Endothelial cell of umbilical vein (primary cell): ENCODE measurements at regions not wholly inside any gene's neighbourhood (a gene's known extent, or its start where the extent isn't known, plus 50 kb on each side); places are given as distances from the start of the nearest gene placed in this dataset.

Experiments used
- BruUV-seq: library from RNA; stranded (reverse); fragments of 400-500 nt; replicated peaks from 2 replicates; lab custom pipeline; 2021; lab: Mats Ljungman, UMichigan
- CTCF ChIA-PET: fragments of 300-600, 350-600 bp; sonication (Branson Sonifier 250); formaldehyde crosslinking; loops from one replicate; lab custom pipeline; 2021; ENCODE audit warnings: antibody characterized with exemption, inconsistent platforms; lab: Charles Lee
- POLR2A ChIA-PET: fragments of 300-600, 350-600 bp; sonication (Branson Sonifier 250); formaldehyde crosslinking; loops from one replicate; lab custom pipeline; 2021; ENCODE audit warnings: antibody characterized with exemption, inconsistent platforms; lab: Charles Lee
- DNase-seq: peaks from one replicate; pipeline ENCODE4 v3.0.0-alpha.2; 2011; ENCODE audit warnings: low read depth, low spot score
- FAIRE-seq: peaks from 2 replicates; lab custom pipeline; 2011; peaks lifted over from hg19 to GRCh38; lab: Jason Lieb, UNC
- H2AFZ ChIP-seq: 2 replicates; pipeline ENCODE4 v1.6.0; 2012; ENCODE audit warnings: low read depth, low read length, control low read depth, inconsistent platforms
- H3K27ac ChIP-seq: 2 replicates; pipeline ENCODE4 v1.5.1; 2011; ENCODE audit warnings: low read depth, mild to moderate bottlenecking, control low read depth, low read length, moderate library complexity; ENCODE audit not compliant: insufficient read depth
- H3K27me3 ChIP-seq, 2 experiments: 2 replicates each; pipeline versions ENCODE4 v1.6.0 to v1.6.1; 2011; ENCODE audit warnings: low read length in 2 of 2, mixed read lengths in 1 of 2; ENCODE audit not compliant: control insufficient read depth in 2 of 2, insufficient read depth in 2 of 2
- H3K36me3 ChIP-seq, 2 experiments: 2 replicates in 1 of 2; 3 replicates in 1 of 2; pipeline ENCODE4 v1.5.1; 2011; ENCODE audit warnings: low read length in 2 of 2, mild to moderate bottlenecking in 1 of 2, moderate library complexity in 1 of 2; ENCODE audit not compliant: control insufficient read depth in 2 of 2, insufficient read depth in 2 of 2; ENCODE audit errors: extremely low read depth in 1 of 2
- H3K4me1 ChIP-seq: 3 replicates; pipeline ENCODE4 v1.5.1; 2011; ENCODE audit warnings: mild to moderate bottlenecking, low read length; ENCODE audit not compliant: control insufficient read depth, insufficient read depth; ENCODE audit errors: extremely low read depth
- H3K4me2 ChIP-seq: 2 replicates; pipeline ENCODE4 v1.6.1; 2011; ENCODE audit warnings: low read length, control low read depth, mixed read lengths; ENCODE audit not compliant: insufficient read depth
- H3K4me3 ChIP-seq, 3 experiments: fragments of 200-600 bp in 1 of 3; sonication (generic), shearing (Covaris generic) in 1 of 3; replicated peaks in 1 of 3; 2 replicates each; pipeline ENCODE4 v1.5.1; 2011 to 2016; ENCODE audit warnings: control low read depth in 3 of 3, low read length in 3 of 3, mild to moderate bottlenecking in 2 of 3, inconsistent platforms in 1 of 3, low read depth in 1 of 3, moderate library complexity in 1 of 3; ENCODE audit not compliant: insufficient read depth in 1 of 3
- H3K79me2 ChIP-seq: 2 replicates; pipeline ENCODE4 v1.6.0; 2012; ENCODE audit warnings: low read length, inconsistent platforms; ENCODE audit not compliant: control insufficient read depth, insufficient read depth
- H3K9ac ChIP-seq: replicated peaks from 2 replicates; pipeline ENCODE3; 2011; ENCODE audit warnings: low read length, control low read depth; ENCODE audit not compliant: insufficient read depth; ENCODE audit errors: extremely low read depth
- H3K9me1 ChIP-seq: replicated peaks from 3 replicates; pipeline ENCODE4 v1.6.0; 2011; ENCODE audit warnings: mild to moderate bottlenecking, low read length; ENCODE audit not compliant: control insufficient read depth, insufficient read depth; ENCODE audit errors: extremely low read depth
- H3K9me3 ChIP-seq: replicated peaks from 2 replicates; pipeline ENCODE4 v1.5.1; 2012; ENCODE audit warnings: low read length, inconsistent platforms; ENCODE audit not compliant: control insufficient read depth, insufficient read depth
- H4K20me1 ChIP-seq: replicated peaks from 2 replicates; pipeline ENCODE3; 2011; ENCODE audit warnings: mild to moderate bottlenecking, low read length; ENCODE audit not compliant: control insufficient read depth, insufficient read depth; ENCODE audit errors: extremely low read depth
- POLR2AphosphoS5 ChIP-seq: IDR thresholded peaks from 2 replicates; pipeline ENCODE4 v1.6.1; 2012; ENCODE audit warnings: low read depth, mild to moderate bottlenecking, control low read depth, low read length, moderate library complexity; ENCODE audit not compliant: insufficient read depth
- dilution Hi-C: fragments of 300-500 bp; cut with MboI; formaldehyde crosslinking; loops from one replicate; pipeline ENCODE4 v1.15.0; 2019; ENCODE audit warnings: low sequenced_read_pairs; ENCODE audit not compliant: extremely low pct_ligation_motif_present
- intact Hi-C: fragments of 100-400 bp; cut with micrococcal nuclease; formaldehyde crosslinking; loops from one replicate; pipeline ENCODE4 v1.10.0; 2022
- TF ChIP-seq, protein P1 (sequence below), 2 donors: IDR thresholded peaks; 1 replicate in 1 of 2; 2 replicates in 1 of 2; pipeline ENCODE4 v1.5.1; 2011; ENCODE audit warnings: low read length in 2 of 2, mild to moderate bottlenecking in 2 of 2, moderate library complexity in 2 of 2, control low read depth in 1 of 2, inconsistent platforms in 1 of 2, low read depth in 1 of 2; ENCODE audit not compliant: insufficient read depth in 1 of 2; ENCODE audit errors: extremely low read depth in 1 of 2

DNA sequence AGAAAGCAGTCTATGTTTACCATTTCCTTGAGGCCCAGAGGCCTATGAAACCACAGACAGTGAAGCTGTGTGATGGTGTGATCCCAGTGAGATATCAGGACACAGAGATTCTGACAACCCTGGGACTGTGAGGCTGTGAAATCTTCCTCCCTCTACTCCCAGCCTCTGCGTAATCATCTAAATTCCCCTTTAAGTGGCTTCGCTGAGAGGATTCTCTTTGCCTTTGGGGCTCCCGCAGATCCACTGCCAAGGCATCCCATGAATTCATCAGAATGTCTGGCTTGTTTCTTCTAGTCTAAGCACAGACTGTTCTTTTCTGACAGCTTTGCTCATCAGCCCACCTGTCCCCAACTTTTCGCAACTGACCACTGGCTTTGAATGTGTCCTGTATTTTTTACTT is 901.2 kb upstream of the NR2F2 start:
- dilution Hi-C loops (no loop called here), intact Hi-C loops (no loop called here)
- Histone ChIP-seq H2AFZ (no peak overlapping the region), H3K4me3 (no peak overlapping the region), H3K9me1 (no peaks in the 10 kb centered on the region), H3K9me3 (no peaks in the 10 kb centered on the region), H3K36me3 (no peaks in the 10 kb centered on the region), H3K4me1 (no peaks in the 10 kb centered on the region), H4K20me1 (no peaks in the 10 kb centered on the region), H3K9ac (no peak overlapping the region), H3K79me2 (no peaks in the 10 kb centered on the region), H3K27ac (no peak overlapping the region), H3K4me2 (no peak overlapping the region), H3K27me3 (no peaks in the 10 kb centered on the region)
- FAIRE-seq = no peak
- DNase-seq = no peak
- ChIA-PET POLR2A (no interaction called here), CTCF (no interaction called here)
- TF ChIP-seq, protein P1, sequence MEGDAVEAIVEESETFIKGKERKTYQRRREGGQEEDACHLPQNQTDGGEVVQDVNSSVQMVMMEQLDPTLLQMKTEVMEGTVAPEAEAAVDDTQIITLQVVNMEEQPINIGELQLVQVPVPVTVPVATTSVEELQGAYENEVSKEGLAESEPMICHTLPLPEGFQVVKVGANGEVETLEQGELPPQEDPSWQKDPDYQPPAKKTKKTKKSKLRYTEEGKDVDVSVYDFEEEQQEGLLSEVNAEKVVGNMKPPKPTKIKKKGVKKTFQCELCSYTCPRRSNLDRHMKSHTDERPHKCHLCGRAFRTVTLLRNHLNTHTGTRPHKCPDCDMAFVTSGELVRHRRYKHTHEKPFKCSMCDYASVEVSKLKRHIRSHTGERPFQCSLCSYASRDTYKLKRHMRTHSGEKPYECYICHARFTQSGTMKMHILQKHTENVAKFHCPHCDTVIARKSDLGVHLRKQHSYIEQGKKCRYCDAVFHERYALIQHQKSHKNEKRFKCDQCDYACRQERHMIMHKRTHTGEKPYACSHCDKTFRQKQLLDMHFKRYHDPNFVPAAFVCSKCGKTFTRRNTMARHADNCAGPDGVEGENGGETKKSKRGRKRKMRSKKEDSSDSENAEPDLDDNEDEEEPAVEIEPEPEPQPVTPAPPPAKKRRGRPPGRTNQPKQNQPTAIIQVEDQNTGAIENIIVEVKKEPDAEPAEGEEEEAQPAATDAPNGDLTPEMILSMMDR (IDR thresholded peaks at IDR 0.05; ENCODE audit: extremely low read depth in 1 of 2, insufficient read depth in 1 of 2, low read depth in 1 of 2, low read length in 2 of 2) = no peak
- BruUV-seq = no TSS peak

DNA sequence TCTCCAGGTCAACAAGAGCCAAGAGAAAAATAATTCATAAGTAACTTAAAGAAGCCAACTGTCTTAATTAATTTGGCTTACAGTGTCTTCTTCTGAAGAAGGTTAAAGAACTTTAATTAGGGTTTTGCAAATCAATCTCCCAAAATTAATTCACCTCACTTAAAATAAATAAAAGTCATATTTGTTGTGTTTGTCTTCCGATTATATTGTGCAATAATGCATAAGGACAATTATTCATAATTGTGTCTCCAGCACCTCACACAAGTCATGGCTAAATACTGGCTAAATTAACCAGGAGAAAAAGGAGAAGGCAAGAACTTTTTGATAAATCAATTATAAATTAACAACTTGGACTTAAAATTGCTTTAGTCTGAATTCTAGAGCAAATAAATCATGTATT is 899.0 kb upstream of the NR2F2 start:
- no peaks in the 10 kb centered on the region for H3K9me3 ChIP-seq
- H3K9ac ChIP-seq = no peak overlapping the region
- dilution Hi-C loops (no loop called here), intact Hi-C loops (loop anchor here (1.0 kb wide), 1 partner anchor 9 kb away; no protein-coding TSS in a partner anchor)
- DNase-seq = no peak
- ChIA-PET CTCF (no interaction called here), POLR2A (no interaction called here)
- no peaks in the 10 kb centered on the region for H3K4me1 ChIP-seq
- H2AFZ ChIP-seq = no peak overlapping the region
- H3K79me2 ChIP-seq = no peaks in the 10 kb centered on the region
- H3K36me3 ChIP-seq = no peaks in the 10 kb centered on the region
- FAIRE-seq = no peak
- H3K9me1 ChIP-seq = no peaks in the 10 kb centered on the region
- no peaks in the 10 kb centered on the region for H4K20me1 ChIP-seq
- H3K27ac ChIP-seq = no peak overlapping the region
- TF ChIP-seq POLR2AphosphoS5 = no peak
- no peak overlapping the region for H3K4me3 ChIP-seq
- H3K27me3 ChIP-seq = no peaks in the 10 kb centered on the region
- H3K4me2 ChIP-seq = no peak overlapping the region
- BruUV-seq = no TSS peak
